NB4 (cell line): ENCODE measurements at regions not wholly inside any gene's neighbourhood (a gene's known extent, or its start where the extent isn't known, plus 50 kb on each side); places are given as distances from the start of the nearest gene placed in this dataset.
A peak's percentile ranks its signal among the peaks of the same experiment; 100 is the strongest.

Experiments used
- DNase-seq: peaks from one replicate; pipeline ENCODE4 v3.0.0; 2010; ENCODE audit warnings: low read depth
- H3K4me3 ChIP-seq: one replicate; pipeline ENCODE4 v1.5.1; 2011; ENCODE audit warnings: mild to moderate bottlenecking, low read depth, low read length, moderate library complexity
- MAX ChIP-seq: IDR thresholded peaks from 2 replicates; pipeline ENCODE4 v1.6.1; 2011; ENCODE audit warnings: low read depth, low read length
- MYC ChIP-seq: IDR thresholded peaks from 2 replicates; pipeline ENCODE4 v1.6.1; 2011; ENCODE audit warnings: low read depth, low read length
- POLR2A ChIP-seq: IDR thresholded peaks from 2 replicates; pipeline ENCODE4 v1.6.1; 2011; ENCODE audit warnings: mild to moderate bottlenecking; ENCODE audit not compliant: insufficient read length; ENCODE audit errors: extremely low read depth
- TF ChIP-seq, protein P1 (sequence below): IDR thresholded peaks from one replicate; pipeline ENCODE4 v1.5.1; 2012; ENCODE audit warnings: low read depth, low read length

- no peak for DNase-seq
- H3K4me3 ChIP-seq, result no peak overlapping the region
- no peak for TF ChIP-seq POLR2A
Observed at GRCh38 chrX:39226251-39226650, 425.0 kb downstream of the MID1IP1 start.

DNA sequence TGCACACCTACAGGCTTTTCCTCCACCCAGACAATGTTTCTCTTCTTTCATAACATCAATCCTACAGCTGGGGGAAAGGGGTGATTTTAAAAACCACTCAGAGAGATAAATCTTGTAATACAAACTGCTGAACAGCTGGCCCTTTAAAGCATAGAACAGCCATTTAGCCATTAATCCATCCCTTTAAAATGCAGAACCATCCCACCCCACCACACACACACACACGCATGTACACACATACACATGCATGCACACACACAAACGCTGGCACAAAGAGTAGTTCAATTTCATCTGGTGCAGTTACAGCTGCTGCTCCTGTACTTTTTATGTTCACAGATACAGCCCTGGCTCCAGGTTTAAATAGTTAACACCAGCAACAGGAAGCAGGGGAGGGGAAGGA lies 426.1 kb downstream of the MID1IP1 start:
- no peak for DNase-seq
- no peak overlapping the region for H3K4me3 ChIP-seq
- TF ChIP-seq MYC (no peak), MAX (no peak), POLR2A (no peak)
- TF ChIP-seq, protein P1, sequence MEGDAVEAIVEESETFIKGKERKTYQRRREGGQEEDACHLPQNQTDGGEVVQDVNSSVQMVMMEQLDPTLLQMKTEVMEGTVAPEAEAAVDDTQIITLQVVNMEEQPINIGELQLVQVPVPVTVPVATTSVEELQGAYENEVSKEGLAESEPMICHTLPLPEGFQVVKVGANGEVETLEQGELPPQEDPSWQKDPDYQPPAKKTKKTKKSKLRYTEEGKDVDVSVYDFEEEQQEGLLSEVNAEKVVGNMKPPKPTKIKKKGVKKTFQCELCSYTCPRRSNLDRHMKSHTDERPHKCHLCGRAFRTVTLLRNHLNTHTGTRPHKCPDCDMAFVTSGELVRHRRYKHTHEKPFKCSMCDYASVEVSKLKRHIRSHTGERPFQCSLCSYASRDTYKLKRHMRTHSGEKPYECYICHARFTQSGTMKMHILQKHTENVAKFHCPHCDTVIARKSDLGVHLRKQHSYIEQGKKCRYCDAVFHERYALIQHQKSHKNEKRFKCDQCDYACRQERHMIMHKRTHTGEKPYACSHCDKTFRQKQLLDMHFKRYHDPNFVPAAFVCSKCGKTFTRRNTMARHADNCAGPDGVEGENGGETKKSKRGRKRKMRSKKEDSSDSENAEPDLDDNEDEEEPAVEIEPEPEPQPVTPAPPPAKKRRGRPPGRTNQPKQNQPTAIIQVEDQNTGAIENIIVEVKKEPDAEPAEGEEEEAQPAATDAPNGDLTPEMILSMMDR, result no peak

DNA sequence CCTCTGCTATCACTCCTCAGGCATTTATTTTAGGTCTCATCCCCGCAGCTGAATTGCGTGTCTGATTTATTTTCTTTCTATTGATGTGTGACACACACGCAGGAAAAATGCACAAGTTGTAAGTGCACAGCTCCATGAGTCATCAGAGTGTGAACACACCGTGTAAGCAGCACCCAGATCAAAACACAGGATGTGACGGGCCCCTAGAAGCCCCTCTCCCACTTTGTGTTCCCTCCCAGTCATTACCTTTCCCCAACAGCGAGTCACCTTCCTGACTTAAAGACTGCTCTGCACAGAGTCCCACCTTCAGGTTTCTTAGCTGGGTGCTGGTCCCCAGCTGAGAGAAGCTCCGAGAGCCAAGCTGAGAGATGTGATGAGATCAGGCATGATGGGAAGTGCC lies 436.7 kb downstream of the MID1IP1 start:
- TF ChIP-seq MAX, result no peak
- TF ChIP-seq, protein P1, result no peak
- TF ChIP-seq MYC, result no peak
- no peak for TF ChIP-seq POLR2A
- DNase-seq, result no peak
- H3K4me3 ChIP-seq, result no peak overlapping the region

GRCh38 chrX:39242187-39242586 lies 440.9 kb downstream of the MID1IP1 start:
- no peak for TF ChIP-seq POLR2A
- TF ChIP-seq, protein P1, result peak; percentile 45
- no peak for TF ChIP-seq MYC
- TF ChIP-seq MAX, result no peak
- peak; percentile 35 for DNase-seq
- no peak overlapping the region for H3K4me3 ChIP-seq

- TF ChIP-seq, protein P1, result no peak
- TF ChIP-seq MAX, result no peak
Observed at GRCh38 chrX:39244147-39244546, 442.9 kb downstream of the MID1IP1 start.

DNA sequence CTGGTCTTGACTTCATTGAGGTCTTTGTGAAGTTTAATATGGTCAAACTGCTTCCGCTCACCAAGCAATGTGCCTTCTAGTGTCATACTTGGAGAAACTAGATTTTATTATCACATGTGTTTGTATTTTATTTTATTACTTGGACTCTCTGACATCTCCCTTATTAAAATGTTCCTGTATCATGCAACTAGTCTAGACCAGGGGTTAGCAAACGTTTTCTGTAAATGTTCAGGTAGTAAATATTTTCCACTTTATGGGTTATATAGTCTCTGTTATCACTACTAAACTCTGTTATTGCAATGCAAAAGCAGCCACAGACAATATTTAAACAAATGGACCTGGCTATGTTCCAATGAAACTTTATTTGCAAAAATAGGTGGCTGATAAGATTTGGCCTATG lies 443.8 kb downstream of the MID1IP1 start:
- TF ChIP-seq, protein P1, result no peak
- TF ChIP-seq MAX (no peak), MYC (no peak), POLR2A (no peak)
- no peak for DNase-seq
- H3K4me3 ChIP-seq, result no peak overlapping the region

More at GRCh38 chrX:39244147-39244546, 442.9 kb downstream of the MID1IP1 start:
- H3K4me3 ChIP-seq, result no peak overlapping the region
- DNase-seq, result no peak
